NCI-H82 treated with DMSO at 0.1 percent for 48 hours (cell line): ENCODE measurements at regions not wholly inside any gene's neighbourhood (a gene's known extent, or its start where the extent isn't known, plus 50 kb on each side); places are given as distances from the start of the nearest gene placed in this dataset.
"Not testable (repeated sequence)": the region's sequence is repeated elsewhere in the genome, so short reads cannot be mapped to it uniquely, and the experiment has no call there.

ENCODE experiments used
- DNase-seq: peaks from one replicate; lab custom pipeline; 2025; ENCODE audit not compliant: unreplicated experiment; lab: John Stamatoyannopoulos, UW

DNA sequence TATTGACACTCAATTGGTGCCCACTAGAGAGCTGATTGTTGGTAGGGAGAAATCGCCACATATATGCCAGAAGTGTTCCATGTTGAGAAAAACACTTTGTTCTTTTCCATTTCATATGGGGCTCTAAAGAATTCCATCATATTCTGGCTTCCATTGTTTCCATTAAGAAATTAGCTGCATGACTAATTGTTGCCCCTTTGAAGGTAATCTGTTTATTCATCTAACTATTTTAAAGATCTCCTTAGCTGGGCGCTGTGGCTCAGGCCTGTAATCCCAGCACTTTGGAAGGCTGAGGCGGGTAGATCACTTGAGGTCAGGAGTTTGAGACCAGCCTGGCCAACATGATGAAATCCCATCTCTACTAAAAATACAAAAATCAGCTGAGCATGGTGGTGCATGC, 109.9 kb downstream of the MRPL14 start:
- DNase-seq, result not testable (repeated sequence)

DNA sequence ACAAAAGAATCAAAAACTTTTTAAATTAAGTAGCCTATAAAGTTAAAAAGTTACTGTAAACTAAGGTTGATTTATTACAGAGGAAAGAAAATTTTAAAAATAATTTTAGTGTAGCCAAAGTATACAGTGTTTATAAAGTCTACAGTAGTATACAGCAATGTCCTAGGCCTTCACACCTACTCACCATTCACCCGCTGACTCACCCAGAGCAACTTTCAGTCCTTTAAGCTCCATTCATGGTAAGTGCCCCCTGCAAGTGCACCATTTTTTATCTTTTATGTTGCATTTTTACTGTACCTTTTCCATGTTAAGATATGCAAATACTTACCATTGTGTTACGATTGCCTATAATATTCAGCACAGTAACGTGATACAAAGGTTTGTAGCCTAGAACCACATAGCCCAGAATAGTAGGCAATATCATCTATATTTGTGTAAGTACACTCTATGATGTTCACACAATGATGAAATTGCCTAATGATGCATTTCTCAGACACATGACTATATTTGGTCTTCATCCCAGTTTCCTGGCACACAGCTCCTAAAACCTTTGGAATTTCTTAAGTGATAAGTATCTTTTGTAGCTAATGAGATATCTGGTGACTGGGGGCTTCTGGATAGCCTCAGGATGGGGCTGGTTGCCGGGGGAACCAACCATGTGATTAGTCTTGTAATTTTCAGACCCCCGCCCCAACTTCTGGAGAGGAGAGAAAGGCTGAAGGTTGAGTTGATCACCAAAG, 111.0 kb downstream of the MRPL14 start:
- no peak for DNase-seq

DNA sequence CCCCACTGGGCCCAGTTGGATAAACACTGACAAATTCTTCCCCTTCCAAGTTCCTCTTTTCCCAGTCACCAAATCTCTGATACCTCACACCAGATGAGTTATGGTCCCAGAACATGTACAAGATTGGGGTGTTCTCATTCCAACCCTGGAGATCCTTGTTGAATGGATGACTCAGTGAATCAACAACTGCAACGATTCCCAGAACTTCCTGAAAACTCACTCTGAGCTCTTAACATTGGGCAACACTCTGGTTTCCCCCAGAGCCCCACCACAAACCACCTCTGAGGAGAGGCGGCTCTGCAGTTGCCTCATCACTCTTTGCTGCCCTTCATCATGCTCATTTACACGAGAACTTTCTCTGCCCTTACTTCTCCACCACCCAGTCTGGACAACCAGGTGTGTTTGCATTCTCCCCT, 115.2 kb downstream of the MRPL14 start:
- no peak for DNase-seq

DNA sequence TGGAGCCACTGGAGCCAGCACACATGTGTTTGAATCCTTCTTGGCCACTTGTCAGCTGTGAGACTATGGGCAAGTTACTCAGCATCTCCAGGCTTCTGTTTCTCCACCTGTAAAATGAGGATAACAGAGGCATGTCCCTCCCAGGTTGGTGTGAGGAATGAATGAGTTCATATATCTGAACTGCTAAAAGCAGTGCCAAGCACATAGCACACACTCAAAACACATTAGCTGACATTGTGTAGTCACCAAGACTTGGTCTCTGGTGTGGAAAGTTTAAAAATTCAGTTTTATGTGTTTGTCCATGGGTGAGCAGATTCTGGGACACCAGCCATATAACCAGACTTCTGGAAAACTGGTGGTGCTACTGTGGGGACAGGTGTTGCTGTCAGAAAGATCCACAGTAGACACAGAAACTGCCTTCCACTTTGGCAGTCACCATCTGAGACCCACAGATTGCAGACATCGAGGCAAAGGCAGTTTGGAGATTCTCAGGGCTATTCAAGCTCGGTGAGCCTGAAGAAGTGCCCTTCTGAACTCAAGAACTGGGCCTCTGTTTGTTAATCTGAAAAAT, 115.8 kb downstream of the MRPL14 start:
- no peak for DNase-seq

DNA sequence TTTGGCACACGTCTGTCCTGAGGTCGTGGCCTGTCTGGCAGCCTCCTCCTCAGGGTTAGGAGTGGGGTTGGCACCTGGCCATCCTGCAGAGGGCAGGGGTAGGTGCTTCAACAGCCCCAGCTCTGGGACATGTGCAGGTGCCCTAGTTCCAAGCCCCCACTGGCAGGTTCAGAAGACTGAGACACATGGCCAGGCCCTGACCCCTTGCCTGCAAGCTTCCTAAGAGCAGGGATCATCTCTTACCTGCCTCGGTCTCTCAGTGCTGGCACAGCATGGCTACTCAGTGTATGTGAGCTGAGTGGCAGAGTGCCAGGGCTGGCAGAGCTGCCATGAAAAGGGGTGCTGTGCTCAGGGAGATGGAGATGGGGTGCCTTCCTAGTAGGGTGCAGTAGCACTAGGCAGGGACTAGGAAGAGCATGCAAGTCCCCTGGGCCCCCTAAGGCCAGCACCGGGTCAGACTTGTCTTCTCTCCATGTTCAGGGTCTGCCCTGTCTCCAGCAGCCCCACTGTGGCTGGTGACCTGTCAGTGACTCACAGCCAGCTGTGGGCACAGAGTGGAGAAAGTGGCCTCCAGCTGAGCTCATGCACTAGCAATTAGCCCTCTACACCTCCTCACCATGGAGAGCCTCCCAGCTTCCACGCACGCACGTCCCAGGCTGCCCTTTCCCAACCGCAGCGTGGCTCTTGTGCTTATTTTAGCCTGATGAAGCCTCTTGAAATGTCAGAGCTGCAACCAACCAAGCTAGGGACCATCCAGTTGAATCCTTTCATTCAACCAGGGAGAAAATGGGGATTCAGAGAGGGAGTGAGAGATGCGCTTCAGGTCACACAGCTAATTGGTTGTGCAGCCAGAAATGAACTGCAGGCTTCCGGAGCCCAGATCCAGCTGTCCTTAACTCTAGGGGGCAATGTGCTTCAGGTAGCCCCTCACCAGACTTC, 116.6 kb downstream of the MRPL14 start:
- DNase-seq, result no peak

DNA sequence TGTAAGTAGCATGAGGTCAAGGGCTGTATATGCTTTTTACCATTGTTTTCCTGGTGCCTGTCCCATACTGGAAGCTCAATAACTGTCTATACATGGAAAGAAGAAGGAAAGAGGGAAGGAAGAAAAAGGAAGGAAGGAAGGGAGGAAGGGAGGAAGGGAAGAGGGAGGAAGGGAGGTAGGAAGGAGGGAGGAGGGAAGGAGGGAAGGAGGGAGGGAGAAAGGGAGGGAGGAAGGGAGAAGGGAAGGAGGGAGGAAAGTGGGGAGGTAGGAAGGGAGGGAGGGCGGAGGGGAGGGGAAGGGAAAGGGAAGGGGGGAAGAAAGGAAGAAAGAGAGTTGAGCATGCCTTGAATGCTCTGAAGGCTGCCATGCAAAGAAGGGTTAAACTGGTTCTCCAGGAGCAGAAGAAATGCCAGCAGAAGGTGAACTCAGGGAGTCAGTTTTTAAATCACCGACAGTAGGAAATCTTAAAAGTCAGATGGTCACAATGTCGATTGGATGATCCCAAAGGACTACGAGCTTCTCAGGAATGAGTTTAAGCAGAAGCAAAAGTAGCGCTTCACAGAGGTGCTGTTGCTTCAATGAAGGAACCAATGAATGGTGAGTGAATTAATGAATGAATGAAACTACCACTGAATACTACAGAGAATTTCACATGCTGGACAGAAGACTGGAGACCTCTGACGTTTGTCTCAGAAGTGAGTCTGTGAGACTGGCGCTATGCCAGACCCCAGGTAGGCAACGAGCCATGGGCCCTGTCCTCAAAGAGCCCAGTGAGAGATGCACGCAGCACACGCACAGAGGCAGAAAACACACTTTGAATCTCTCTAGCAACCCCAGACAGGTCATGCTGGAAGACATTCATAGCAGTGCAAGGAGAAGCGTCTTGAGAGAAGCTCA, 117.6 kb downstream of the MRPL14 start:
- DNase-seq, result no peak

DNA sequence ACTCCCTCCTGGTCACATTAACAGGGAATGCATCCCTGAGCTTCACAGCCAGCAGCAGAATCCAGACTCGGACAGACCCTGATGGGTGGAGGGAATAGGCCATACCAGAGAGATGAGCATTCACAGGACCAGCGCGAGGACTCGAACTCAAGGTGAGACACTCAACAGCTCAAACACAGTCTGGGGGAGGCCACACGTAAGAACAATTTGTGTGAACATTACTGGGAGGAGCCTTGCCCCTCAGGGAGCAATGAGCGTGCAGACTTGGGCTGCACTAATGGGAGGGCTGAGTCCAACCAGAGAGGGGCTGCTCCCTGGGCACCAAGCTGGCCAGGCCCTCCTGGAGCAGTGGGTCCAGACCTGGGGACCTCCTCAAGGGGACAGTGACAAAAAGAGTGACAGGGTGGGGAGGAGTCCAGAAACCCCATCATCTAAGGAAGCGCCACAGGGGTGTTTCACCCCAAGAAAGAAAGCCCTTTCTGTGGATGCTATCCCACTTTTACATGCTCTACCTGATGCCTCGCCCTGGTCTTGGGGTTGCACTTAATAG, 118.4 kb downstream of the MRPL14 start:
- no peak for DNase-seq

DNA sequence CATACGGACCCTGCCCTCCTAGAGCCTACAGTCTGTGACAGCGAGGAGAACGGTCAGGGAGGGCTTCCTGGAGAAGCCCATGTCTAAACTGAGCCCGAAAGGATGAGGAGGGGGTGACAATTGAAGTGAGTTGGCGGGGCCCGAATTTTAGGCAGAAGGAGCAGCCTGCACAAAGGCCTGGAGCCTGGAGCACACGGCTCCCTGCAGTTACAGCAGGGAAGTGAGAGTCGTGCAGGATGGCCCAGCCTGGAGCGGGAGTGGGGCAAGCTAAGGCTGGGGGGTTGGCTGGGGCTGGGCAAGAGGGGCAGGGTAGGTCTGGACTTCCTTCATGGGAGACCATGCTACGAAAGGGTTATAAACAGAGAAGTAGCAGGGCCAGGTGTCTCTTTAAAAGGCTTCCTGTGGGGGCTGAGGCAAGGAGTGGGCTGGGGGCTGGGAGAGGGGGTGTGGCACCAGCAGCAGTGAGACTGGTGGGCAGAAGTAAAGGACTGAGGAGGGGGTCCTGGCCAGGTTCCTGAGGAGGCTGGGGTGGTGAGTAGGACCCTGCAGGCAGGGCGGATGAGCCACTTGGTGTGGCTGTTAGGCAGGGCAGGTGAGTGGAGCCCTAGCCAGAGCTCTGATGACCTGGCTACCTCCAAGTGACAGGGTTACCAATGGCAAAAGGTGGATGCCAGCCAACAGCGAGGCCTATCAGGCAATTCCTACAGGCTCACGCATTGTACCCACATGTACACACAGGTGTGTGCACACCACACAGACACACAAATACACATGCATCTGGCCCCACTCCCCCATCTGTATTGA, 119.2 kb downstream of the MRPL14 start:
- no peak for DNase-seq

DNA sequence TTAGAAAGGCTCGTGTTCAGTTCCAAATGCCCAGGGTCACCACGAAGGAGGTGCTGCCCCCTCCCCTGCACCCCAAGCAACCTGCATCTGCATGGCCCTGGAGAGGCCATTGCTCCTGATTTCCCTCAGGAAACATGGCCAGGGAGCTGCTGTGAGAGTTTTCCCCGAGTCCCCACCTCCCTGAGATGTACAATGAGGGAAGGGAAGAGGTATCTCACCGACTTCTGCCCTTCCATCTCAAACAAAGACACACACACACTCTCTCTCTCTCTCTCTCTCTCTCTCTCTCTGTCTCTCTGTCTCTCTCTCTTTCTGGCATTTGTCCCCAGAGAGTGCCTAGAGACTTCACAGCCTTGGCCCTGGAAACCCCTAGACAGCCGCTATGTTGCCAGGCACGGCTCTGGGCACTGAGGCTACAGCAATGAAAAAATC, 120.4 kb downstream of the MRPL14 start:
- DNase-seq, result no peak

DNA sequence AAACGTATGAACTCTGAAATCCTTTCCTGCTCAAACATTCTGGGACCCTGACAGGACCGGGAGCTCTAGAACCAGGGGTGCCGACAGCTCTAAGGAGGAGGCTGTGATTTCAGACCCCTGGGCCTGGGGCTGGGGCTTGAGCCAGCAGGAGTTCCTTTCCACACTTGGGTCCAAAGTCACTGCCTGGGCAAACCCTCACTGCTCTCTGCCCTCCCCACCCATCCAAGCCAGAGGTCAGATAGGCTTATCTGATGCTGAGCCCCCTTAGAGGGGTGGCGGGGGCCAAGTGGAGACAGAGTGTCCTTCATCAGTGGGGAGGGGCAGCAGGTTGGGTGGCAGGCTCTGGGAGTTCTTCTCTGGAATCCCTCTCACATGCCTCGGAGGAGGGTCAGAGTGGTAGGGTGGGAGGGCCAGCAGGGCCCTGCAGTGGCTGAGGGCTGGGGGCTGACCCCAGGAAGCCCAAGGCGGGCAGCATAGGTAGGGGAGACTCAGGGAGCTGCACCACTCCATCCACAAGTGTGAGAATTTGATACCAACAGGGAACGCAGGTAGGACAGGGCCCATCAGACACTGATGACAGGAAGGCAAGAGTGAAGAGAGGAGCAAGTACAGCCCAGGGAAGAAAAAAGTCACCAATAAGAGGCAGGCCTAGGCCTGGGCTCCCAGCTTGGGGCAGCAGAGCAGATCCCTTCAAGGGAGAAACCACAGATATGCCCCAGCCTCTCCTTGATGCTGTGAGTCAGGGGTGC, 121.0 kb downstream of the MRPL14 start:
- no peak for DNase-seq

DNA sequence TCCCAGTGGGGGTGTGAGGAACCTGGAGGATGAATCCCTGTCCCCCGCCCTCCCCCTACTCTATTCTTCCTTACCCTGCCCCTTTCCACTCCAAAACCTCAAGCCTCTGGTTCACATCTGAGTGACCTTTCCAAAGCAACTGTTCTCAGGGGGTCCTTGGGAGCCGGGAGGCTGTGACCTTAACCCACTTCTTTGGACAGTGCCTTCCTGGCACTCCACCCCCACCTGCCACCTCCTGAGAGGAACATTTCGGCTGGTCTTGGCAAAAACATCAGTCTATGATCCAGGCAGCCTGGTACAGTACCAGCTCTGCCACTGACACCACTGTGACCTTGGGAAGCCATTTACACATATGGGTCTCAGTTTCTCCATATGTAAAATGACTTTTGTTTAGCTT, 121.7 kb downstream of the MRPL14 start:
- no peak for DNase-seq

DNA sequence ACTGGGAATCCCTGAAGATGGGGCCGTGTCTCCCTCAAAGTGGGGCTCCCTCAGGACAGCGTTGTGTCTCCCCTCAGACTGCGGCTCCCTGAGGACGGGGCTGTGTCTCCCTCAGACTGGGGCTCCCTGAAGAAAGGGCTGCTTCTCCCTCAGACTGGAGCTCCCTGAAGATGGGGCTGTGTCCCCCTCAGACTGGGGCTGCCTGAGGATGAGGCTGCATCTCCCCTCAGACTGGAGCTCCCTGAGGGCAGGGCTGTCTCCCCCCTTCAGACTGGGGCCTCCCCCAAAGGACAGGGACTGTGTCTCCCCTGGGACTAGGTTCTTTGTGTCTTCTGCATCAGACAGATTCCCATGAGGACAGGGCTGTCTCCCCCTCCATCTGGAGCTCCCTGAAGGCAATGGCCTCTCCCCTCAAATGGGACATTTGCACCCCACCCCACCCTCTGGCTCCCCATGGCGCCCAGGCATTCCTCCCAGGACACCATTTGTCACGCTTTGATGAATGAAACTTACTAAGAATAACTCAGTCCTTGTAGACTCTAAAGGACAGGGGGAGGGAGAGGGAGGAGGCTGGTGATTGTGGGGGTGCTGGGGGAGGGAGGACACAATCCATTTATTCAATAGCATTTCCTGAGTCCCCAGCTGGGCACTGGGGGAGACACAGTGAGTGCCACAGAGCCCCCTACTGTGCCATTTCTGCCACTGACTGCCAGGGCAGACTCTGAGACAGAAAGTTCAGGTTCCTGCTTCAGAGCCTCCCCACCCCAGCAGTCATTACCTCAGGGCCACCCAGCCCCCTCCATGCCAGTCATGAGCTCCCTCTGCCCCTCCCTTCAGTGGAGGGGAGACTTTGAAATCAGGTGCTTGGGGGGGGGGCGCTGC, 122.4 kb downstream of the MRPL14 start:
- DNase-seq, result no peak

DNA sequence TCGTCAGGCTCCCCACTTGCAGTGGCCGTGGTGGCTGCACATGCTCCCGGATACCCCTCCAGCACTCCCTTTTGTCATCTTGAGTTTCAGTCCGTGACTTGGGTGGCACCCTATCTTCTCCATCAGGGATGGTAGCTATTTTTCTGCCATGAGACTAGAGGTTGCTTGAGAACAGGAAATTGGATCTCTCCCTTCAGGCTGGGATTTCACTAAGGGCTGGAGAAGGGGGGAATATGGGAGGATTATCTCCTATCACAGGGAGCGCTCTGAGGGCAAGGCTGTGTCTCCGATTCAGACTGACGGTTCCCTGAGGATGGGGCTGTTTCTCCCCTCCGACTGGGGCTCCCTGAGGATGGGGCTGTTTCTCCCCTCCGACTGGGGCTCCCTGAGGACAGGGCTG, 123.1 kb downstream of the MRPL14 start:
- peak; percentile 13 for DNase-seq

DNA sequence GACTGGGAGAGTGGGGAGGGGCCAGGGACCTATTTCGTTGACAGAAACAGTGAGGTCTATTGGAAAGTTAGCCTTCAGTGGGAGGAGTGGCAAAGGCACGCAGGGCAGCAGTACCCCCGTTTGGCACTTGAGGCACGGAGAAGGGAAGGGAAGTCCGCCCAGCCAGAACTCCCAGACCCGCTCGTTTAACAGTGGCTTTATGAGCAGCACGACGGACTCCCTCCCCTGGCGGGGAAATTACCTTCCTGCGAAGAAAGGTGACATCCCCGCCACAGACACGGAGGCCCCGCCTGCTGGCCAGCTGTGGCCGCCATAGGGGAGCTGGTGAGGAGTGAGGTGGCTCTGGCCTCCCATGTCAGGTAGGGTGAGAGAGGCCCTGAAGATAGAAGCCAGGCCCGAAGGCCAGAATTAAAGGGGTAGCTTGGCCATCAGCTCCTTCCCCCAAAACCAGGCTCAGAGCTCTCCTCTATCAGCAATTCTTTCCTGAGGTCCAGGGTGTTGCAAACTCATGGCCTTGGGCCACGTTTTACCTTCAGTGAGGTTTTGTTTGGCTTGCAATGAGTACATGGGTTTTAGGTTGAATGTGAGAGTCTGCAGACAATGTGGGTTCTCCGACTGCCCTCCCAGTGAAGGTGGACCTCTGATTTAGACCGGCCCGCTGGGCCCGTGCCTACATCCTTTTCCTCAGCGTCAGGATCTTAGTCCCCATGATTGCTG, 123.7 kb downstream of the MRPL14 start:
- DNase-seq, result no peak

DNA sequence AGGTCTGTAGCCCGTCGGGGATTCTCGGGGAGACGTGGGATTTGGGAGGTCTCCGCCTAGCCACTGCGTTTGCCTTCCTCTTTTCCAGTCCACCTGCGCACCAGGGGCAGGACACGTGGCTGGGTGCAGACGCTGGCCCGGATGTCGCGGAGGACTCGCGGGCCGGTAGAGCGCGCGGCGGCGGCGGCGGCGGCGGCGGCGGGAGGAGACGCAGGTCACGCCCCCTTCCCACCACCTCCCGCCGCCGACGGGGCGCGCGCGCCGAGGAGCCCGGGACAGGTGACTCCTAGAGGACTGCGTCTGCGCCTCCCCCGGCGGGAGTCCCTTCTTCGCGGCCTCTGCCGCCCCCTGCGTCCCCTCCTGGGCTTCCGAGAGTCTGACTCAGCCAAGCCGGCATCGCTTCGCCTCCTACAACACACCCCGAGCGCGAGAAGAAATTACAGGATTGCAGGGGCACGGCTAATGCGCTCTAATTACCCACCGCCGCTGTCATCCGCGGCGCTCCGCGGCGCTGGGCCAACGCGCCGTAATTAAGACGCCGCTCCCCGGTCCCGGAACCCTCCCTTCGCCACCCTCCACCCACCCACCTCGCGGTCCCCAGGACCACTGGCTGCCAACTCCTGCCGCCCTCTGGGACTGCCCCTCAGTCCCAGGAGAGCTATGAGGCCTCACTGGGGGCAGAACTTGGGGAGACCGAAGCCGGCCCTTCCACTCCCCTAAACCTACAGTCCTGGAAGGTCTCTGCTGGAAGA, 124.5 kb downstream of the MRPL14 start:
- DNase-seq, result peak; percentile 63

DNA sequence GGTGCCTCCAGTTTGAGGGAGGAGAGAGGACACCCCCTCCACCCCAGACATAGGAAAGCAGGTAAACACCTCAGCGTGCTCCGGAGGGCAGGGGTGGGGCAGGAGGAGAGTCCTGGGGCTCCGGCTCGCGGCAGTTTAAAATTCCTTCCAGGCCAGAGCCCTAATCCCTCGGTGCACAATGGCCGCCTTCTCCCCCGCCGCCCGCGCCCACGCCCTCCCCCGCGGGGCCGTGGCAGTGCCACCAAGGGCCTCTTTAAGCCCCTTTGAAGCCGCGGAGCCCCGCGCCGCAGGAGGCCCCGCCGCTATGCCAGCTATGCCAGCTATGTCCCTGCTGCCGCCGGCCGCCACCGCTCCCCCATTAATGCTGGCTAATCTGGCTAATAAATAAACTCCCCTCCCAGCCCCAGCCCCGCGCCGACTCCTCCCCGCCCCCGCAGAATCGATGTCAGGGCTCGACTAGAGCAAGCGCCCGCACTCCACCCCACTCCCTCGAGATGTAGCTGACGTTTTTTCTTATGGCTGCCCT, 125.1 kb downstream of the MRPL14 start:
- DNase-seq, result peak; percentile 63
